Uterus (tissue), 3 donors: ENCODE measurements at regions not wholly inside any gene's neighbourhood (a gene's known extent, or its start where the extent isn't known, plus 50 kb on each side); places are given as distances from the start of the nearest gene placed in this dataset. TPM values are rescaled to one million over a fixed set of nuclear protein-coding genes. Genes with fewer than 3 reads are reported as not detected.

ENCODE experiments used
- DNase-seq, 2 donors: peaks; one replicate each; pipeline ENCODE4 v3.0.0-alpha.2; 2019 to 2020
- H3K27ac ChIP-seq, 2 donors: fragments of 200-600 bp; sonication (generic); 1 replicate in 1 of 2; 2 replicates in 1 of 2; pipeline ENCODE4 v1.5.1; 2016 to 2018
- H3K27me3 ChIP-seq, 2 donors: fragments of 200-600 bp; sonication (generic); one replicate each; pipeline ENCODE4 v1.5.1; 2018 to 2019; ENCODE audit warnings: control low read depth in 1 of 2
- H3K36me3 ChIP-seq, 2 donors: fragments of 200-600 bp; sonication (generic); one replicate each; pipeline ENCODE4 v1.5.1; 2019; ENCODE audit warnings: control low read depth in 1 of 2
- H3K4me1 ChIP-seq, 2 donors: fragments of 200-600 bp; sonication (generic); one replicate each; pipeline ENCODE4 v1.5.1; 2018 to 2019; ENCODE audit warnings: control low read depth in 1 of 2
- H3K4me3 ChIP-seq, 2 donors: fragments of 200-600 bp; sonication (generic); 1 replicate in 1 of 2; 2 replicates in 1 of 2; pipeline ENCODE4 v1.5.1; 2018 to 2019; ENCODE audit warnings: mild to moderate bottlenecking in 1 of 2
- H3K9me3 ChIP-seq, 2 donors: fragments of 200-600 bp; sonication (generic); one replicate each; pipeline ENCODE4 v1.5.1; 2019; ENCODE audit warnings: control low read depth in 1 of 2
- CTCF ChIP-seq, 4 experiments: fragments of 200-600 bp in 2 of 4; fragments of 450-650 bp in 2 of 4; sonication (generic) in 2 of 4; IDR thresholded peaks; one replicate each; pipeline ENCODE4 v1.5.1; 2016 to 2019; ENCODE audit warnings: antibody characterized with exemption in 4 of 4, mild to moderate bottlenecking in 2 of 4, moderate library complexity in 1 of 4
- POLR2A ChIP-seq, 2 donors: fragments of 450-650 bp; IDR thresholded peaks; one replicate each; pipeline ENCODE4 v1.6.1; 2016; ENCODE audit warnings: antibody characterized with exemption in 2 of 2, mild to moderate bottlenecking in 1 of 2, moderate library complexity in 1 of 2
- intact Hi-C: fragments of 100-400 bp; cut with DNase I; formaldehyde crosslinking; loops from one replicate; pipeline ENCODE4 v1.15.1; 2023; ENCODE audit warnings: low total_unique reads
- small RNA-seq: library from RNA; depleted of rRNA; stranded (forward); fragments of <200 nt; gene quantifications from one replicate; pipeline ENCODE3, GENCODE V24; 2016
- donor health status: DM: yes; HTN: yes; CAD: no.

DNA sequence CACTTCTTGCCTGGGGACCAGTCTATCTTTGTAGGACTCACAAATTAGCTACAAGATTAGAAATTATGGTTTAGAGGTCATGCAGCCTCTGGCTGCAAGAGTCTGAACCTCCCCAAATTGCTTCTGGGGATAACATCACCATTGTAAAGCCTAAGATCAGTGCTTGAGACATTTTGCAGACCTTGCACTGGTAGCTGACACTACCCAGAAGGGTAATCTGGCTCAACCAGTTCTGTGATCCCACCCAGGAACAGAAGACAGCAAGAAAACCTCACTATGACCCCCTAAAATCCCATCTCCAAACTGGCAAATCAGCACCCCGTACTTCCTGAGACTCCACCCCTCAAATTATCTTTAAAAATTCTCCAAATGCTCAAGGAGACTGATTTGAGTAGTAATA is 58.2 kb upstream of the CDK13 start:
- DNase-seq, result no peak
- intact Hi-C loops, result loop anchor here (10.0 kb wide), 1 partner anchor 163 kb away; no protein-coding TSS in a partner anchor
- no peak overlapping the region for H3K27ac ChIP-seq
- H3K9me3 ChIP-seq, result no peaks in the 10 kb centered on the region
- H3K36me3 ChIP-seq, result no peaks in the 10 kb centered on the region
- no peak for TF ChIP-seq CTCF (IDR thresholded peaks at IDR 0.05)
- no peak for TF ChIP-seq POLR2A (IDR thresholded peaks at IDR 0.05)
- no peaks in the 10 kb centered on the region for H3K27me3 ChIP-seq
- H3K4me3 ChIP-seq, result no peak overlapping the region
- H3K4me1 ChIP-seq, result no peaks in the 10 kb centered on the region

DNA sequence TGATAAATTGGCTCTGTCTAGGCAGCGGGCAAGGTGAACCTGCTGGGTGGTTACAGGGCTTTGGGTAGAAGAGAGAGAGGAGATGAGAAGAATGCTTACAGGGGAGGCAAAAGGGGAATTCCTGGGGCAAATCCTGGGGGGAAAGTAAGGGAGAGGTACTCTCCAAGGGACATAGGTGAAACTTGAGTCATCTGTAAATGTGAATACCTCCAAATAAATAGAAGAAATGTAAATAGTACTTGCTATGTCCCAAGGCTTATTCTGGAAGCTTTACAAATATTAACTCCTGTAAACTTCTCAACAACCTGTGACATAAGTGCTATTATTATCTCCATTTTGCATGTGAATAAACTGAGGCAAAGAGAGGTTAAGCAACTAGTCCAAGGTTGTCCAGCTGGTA is 57.7 kb upstream of the CDK13 start:
- Histone ChIP-seq H3K4me3 (no peak overlapping the region), H3K9me3 (no peaks in the 10 kb centered on the region), H3K27ac (no peak overlapping the region), H3K4me1 (no peaks in the 10 kb centered on the region), H3K27me3 (no peaks in the 10 kb centered on the region), H3K36me3 (no peaks in the 10 kb centered on the region)
- DNase-seq, result no peak
- intact Hi-C loops, result loop anchor here (10.0 kb wide), 1 partner anchor 162 kb away; no protein-coding TSS in a partner anchor
- TF ChIP-seq POLR2A (IDR thresholded peaks at IDR 0.05) (no peak), CTCF (IDR thresholded peaks at IDR 0.05) (no peak)

GRCh38 chr7:39894904-39895303 is 55.2 kb upstream of the CDK13 start:
- H3K27ac ChIP-seq, result no peak overlapping the region
- H3K36me3 ChIP-seq, result no peaks in the 10 kb centered on the region
- no peak overlapping the region for H3K4me3 ChIP-seq
- H3K9me3 ChIP-seq, result no peaks in the 10 kb centered on the region
- H3K4me1 ChIP-seq, result no peaks in the 10 kb centered on the region
- H3K27me3 ChIP-seq, result no peaks in the 10 kb centered on the region
- intact Hi-C loops, result loop anchor here (10.0 kb wide), 1 partner anchor 160 kb away; no protein-coding TSS in a partner anchor
- no peak for DNase-seq
- no peak for TF ChIP-seq CTCF (IDR thresholded peaks at IDR 0.05)

GRCh38 chr7:39896840-39897239 is 53.2 kb upstream of the CDK13 start:
- Histone ChIP-seq H3K27ac (no peak overlapping the region), H3K27me3 (no peaks in the 10 kb centered on the region), H3K9me3 (no peaks in the 10 kb centered on the region), H3K36me3 (no peaks in the 10 kb centered on the region), H3K4me3 (no peak overlapping the region), H3K4me1 (no peaks in the 10 kb centered on the region)
- TF ChIP-seq CTCF (IDR thresholded peaks at IDR 0.05), result no peak
- intact Hi-C loops, result loop anchor here (10.0 kb wide), 1 partner anchor 158 kb away; no protein-coding TSS in a partner anchor
- DNase-seq, result no peak

DNA sequence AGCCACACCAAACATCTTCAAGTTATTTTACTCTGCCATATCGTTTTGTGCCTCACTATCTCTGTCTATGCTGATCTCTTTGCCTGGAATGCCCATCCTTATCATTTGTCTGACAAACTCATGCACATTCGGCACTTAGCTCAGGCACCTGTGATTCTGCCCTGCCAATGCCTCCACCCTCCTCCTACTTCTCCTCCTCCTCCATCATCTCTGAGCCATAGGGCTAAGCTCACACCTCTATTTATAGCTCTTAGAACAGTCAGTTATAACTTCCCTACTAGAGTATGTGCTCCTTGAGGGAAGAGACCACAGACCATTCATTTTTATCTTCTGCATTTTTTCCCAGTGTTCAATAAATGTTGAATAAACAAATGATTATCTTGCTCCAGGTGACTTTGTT is 51.2 kb upstream of the CDK13 start:
- Histone ChIP-seq H3K4me1 (no peaks in the 10 kb centered on the region), H3K27ac (no peak overlapping the region), H3K36me3 (no peaks in the 10 kb centered on the region), H3K4me3 (no peak overlapping the region), H3K27me3 (no peaks in the 10 kb centered on the region), H3K9me3 (no peaks in the 10 kb centered on the region)
- intact Hi-C loops, result loop anchor here (10.0 kb wide), 1 partner anchor 156 kb away; no protein-coding TSS in a partner anchor
- TF ChIP-seq CTCF (IDR thresholded peaks at IDR 0.05), result no peak
- TF ChIP-seq POLR2A (IDR thresholded peaks at IDR 0.05), result no peak
- no peak for DNase-seq

Small RNA genes in the stretch of these regions (small RNA-seq; reads per million reads assigned to genes)
- gene RN7SL496P (not detected), gene RNU6-719P (not detected)
